DND-41 (cell line): ENCODE measurements at regions not wholly inside any gene's neighbourhood (a gene's known extent, or its start where the extent isn't known, plus 50 kb on each side); places are given as distances from the start of the nearest gene placed in this dataset.
"Not testable (repeated sequence)": the region's sequence is repeated elsewhere in the genome, so short reads cannot be mapped to it uniquely, and the experiment has no call there.

Source experiments
- ATAC-seq: fragments of 200-7000 bp; cut with Tn5 transposase; 3 replicates; pipeline ENCODE4 v1.9.1; 2021; ENCODE audit warnings: low read depth; ENCODE audit not compliant: insufficient read depth
- DNase-seq: peaks from one replicate; pipeline ENCODE4 v3.0.0-alpha.2; 2020
- H2AFZ ChIP-seq: 2 replicates; pipeline ENCODE4 v1.6.0; 2012; ENCODE audit warnings: low read depth, low read length
- H3K27ac ChIP-seq: 2 replicates; pipeline ENCODE4 v1.5.1; 2012; ENCODE audit warnings: low read length, inconsistent platforms
- H3K27me3 ChIP-seq: fragments of 200-600 bp; sonication (generic); 2 replicates; pipeline ENCODE4 v1.6.0; 2012; ENCODE audit warnings: low read length, mild to moderate bottlenecking, inconsistent platforms; ENCODE audit not compliant: insufficient read depth, poor library complexity
- H3K36me3 ChIP-seq: 2 replicates; pipeline ENCODE4 v1.5.1; 2012; ENCODE audit warnings: low read length, inconsistent platforms; ENCODE audit not compliant: insufficient read depth
- H3K4me1 ChIP-seq: 2 replicates; pipeline ENCODE4 v1.5.1; 2012; ENCODE audit warnings: mild to moderate bottlenecking, low read length; ENCODE audit not compliant: insufficient read depth
- H3K4me2 ChIP-seq: 2 replicates; pipeline ENCODE4 v1.6.0; 2012; ENCODE audit warnings: mild to moderate bottlenecking, moderate library complexity, low read length, inconsistent platforms; ENCODE audit not compliant: insufficient read depth
- H3K4me3 ChIP-seq, 2 experiments: fragments of 200-600 bp in 1 of 2; shearing (Covaris generic) in 1 of 2; 2 replicates each; pipeline ENCODE4 v1.5.1; 2012 to 2016; ENCODE audit warnings: inconsistent platforms in 2 of 2, low read length in 2 of 2, mild to moderate bottlenecking in 2 of 2, low read depth in 1 of 2, moderate library complexity in 1 of 2
- H3K79me2 ChIP-seq: 2 replicates; pipeline ENCODE4 v1.6.0; 2012; ENCODE audit warnings: low read length, inconsistent platforms; ENCODE audit not compliant: insufficient read depth
- H3K9ac ChIP-seq: 2 replicates; pipeline ENCODE4 v1.6.0; 2012; ENCODE audit warnings: low read depth, mild to moderate bottlenecking, inconsistent platforms, low read length, moderate library complexity
- H3K9me3 ChIP-seq: 2 replicates; pipeline ENCODE4 v1.5.1; 2012; ENCODE audit warnings: low read length, moderate library complexity, mild to moderate bottlenecking, inconsistent platforms; ENCODE audit not compliant: insufficient read depth, severe bottlenecking
- H4K20me1 ChIP-seq: 2 replicates; pipeline ENCODE4 v1.6.0; 2012; ENCODE audit warnings: low read length; ENCODE audit not compliant: insufficient read depth
- CTCF ChIP-seq: IDR thresholded peaks from 2 replicates; pipeline ENCODE4 v1.5.1; 2012; ENCODE audit warnings: borderline replicate concordance, low read length, moderate library complexity, mild to moderate bottlenecking; ENCODE audit not compliant: poor library complexity, severe bottlenecking; ENCODE audit errors: extremely low read depth
- EZH2 ChIP-seq: IDR thresholded peaks from 3 replicates; pipeline ENCODE4 v1.6.1; 2012; ENCODE audit warnings: borderline replicate concordance, low read depth, mild to moderate bottlenecking, moderate library complexity, low read length, inconsistent platforms; ENCODE audit not compliant: severe bottlenecking

- Histone ChIP-seq H3K4me2 (peak overlapping the region; percentile 71), H3K27me3 (no peaks in the 10 kb centered on the region), H3K36me3 (no peaks in the 10 kb centered on the region), H4K20me1 (no peaks in the 10 kb centered on the region), H3K4me3 (peak overlapping the region; percentile 3 to 51; a peak in 3 of 4 replicates), H3K27ac (peak overlapping the region; percentile 97), H3K4me1 (peaks cover 77% of the 10 kb centered on the region), H3K9me3 (no peaks in the 10 kb centered on the region), H3K9ac (peak overlapping the region; percentile 67), H2AFZ (peak overlapping the region; percentile 68), H3K79me2 (peaks cover 2% of the 10 kb centered on the region; the same call in 1 of the 2 replicates)
- ATAC-seq (peak; percentile 60), DNase-seq (peak; percentile 79)
- no peak for TF ChIP-seq EZH2
- no peak for TF ChIP-seq CTCF
Observed at GRCh38 chr10:30705101-30705624, 75.6 kb upstream of the LYZL2 start.

GRCh38 chr10:30704601-30705100 lies 75.1 kb upstream of the LYZL2 start:
- not testable (repeated sequence) for H3K27me3 ChIP-seq, H3K79me2 ChIP-seq, H4K20me1 ChIP-seq, H3K36me3 ChIP-seq, H3K9me3 ChIP-seq
- Histone ChIP-seq H3K4me2 (peak overlapping the region; percentile 71), H3K4me1 (peaks cover 83% of the 10 kb centered on the region), H3K27ac (peak overlapping the region; percentile 97), H3K9ac (peak overlapping the region; percentile 67), H3K4me3 (peak overlapping the region; percentile 3 to 51; a peak in 3 of 4 replicates), H2AFZ (peak overlapping the region; percentile 68)
- DNase-seq (peak; percentile 58), ATAC-seq (peak; percentile 29)
- peak; percentile 24 for TF ChIP-seq CTCF

GRCh38 chr10:30704026-30704600 lies 74.6 kb upstream of the LYZL2 start:
- Histone ChIP-seq H2AFZ (peak overlapping the region; percentile 68), H3K36me3 (no peaks in the 10 kb centered on the region), H3K27ac (peak overlapping the region; percentile 97), H3K4me3 (peak overlapping the region in 1 of 2 experiments; percentile 51; a peak in 2 of 4 replicates), H3K4me1 (peaks cover 88% of the 10 kb centered on the region), H3K27me3 (no peaks in the 10 kb centered on the region), H3K9me3 (no peaks in the 10 kb centered on the region), H3K79me2 (peaks cover 2% of the 10 kb centered on the region; the same call in 1 of the 2 replicates), H3K9ac (peak overlapping the region; percentile 67), H4K20me1 (no peaks in the 10 kb centered on the region), H3K4me2 (peak overlapping the region; percentile 71)
- ATAC-seq: no peak
- no peak for DNase-seq
- no peak for TF ChIP-seq EZH2
- no peak for TF ChIP-seq CTCF

- DNase-seq, ATAC-seq, H3K79me2 ChIP-seq, H3K9ac ChIP-seq, H2AFZ ChIP-seq, H3K9me3 ChIP-seq, H3K4me3 ChIP-seq, H3K27me3 ChIP-seq, H3K4me2 ChIP-seq, H4K20me1 ChIP-seq, H3K36me3 ChIP-seq: not testable (repeated sequence)
- Histone ChIP-seq H3K4me1 (peaks cover 88% of the 10 kb centered on the region), H3K27ac (peak overlapping the region; percentile 97)
Observed at GRCh38 chr10:30703446-30703845, 73.9 kb upstream of the LYZL2 start.
